Testis (tissue), 2 donors: ENCODE measurements at regions not wholly inside any gene's neighbourhood (a gene's known extent, or its start where the extent isn't known, plus 50 kb on each side); places are given as distances from the start of the nearest gene placed in this dataset.

Source experiments
- DNase-seq: peaks from one replicate; pipeline ENCODE4 v3.0.0-alpha.2; 2019
- H3K27ac ChIP-seq, 2 donors: fragments of 200-600 bp; sonication (generic); one replicate each; pipeline ENCODE4 v1.5.1; 2019
- H3K27me3 ChIP-seq: fragments of 200-600 bp; sonication (generic); one replicate; pipeline ENCODE4 v1.5.1; 2019
- H3K36me3 ChIP-seq: fragments of 200-600 bp; sonication (generic); one replicate; pipeline ENCODE4 v1.5.1; 2017; ENCODE audit warnings: low read depth; ENCODE audit errors: missing control alignments
- H3K4me1 ChIP-seq: fragments of 200-600 bp; sonication (generic); one replicate; pipeline ENCODE4 v1.5.1; 2019
- H3K4me3 ChIP-seq, 2 donors: fragments of 200-600 bp; sonication (generic); one replicate each; pipeline ENCODE4 v1.5.1; 2017 to 2019
- H3K9me3 ChIP-seq: fragments of 200-600 bp; sonication (generic); one replicate; pipeline ENCODE4 v1.5.1; 2017
- POLR2A ChIP-seq: fragments of 450-650 bp; IDR thresholded peaks from one replicate; pipeline ENCODE4 v1.6.1; 2017; ENCODE audit warnings: antibody characterized with exemption, mild to moderate bottlenecking, moderate library complexity
- WGBS, 2 donors: methylation state at CpG; one replicate each; pipeline ENCODE4 v1.1.5; 2018; 5-methylcytosine and 5-hydroxymethylcytosine counted together
- intact Hi-C: fragments of 100-400 bp; cut with DNase I; formaldehyde crosslinking; loops from one replicate; pipeline ENCODE4 v1.15.1; 2023; ENCODE audit warnings: low total_unique reads
- TF ChIP-seq, protein P1 (sequence below), 3 experiments: fragments of 450-650 bp in 2 of 3; fragments of 200-600 bp in 1 of 3; sonication (generic) in 1 of 3; IDR thresholded peaks; one replicate each; pipeline ENCODE4 v1.5.1; 2016 to 2019; ENCODE audit warnings: antibody characterized with exemption in 3 of 3, mild to moderate bottlenecking in 2 of 3, moderate library complexity in 1 of 3

DNA sequence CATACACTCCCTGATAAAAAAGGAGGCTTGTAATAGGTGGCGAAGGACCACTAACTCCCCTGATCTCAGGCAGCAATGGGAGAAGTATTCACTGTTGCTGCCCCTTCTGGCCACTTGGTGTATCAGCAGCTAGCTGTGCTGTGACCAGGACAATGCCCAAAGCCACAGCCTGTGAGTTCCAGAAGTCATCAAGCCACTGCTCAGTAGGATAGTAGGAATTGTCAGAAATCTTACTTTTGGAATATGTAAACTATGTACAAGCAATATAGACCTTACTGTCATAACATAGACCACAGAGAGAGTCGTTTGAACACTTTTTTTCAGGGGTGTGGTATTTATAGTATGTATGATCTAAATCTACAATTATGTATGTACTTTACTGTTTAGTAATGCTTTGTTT, 248.3 kb upstream of the CAMK1G start:
- intact Hi-C loops: no loop called here
- no peak overlapping the region for H3K4me3 ChIP-seq
- H3K27ac ChIP-seq: no peak overlapping the region
- H3K4me1 ChIP-seq: no peaks in the 10 kb centered on the region
- no peaks in the 10 kb centered on the region for H3K9me3 ChIP-seq
- no peaks in the 10 kb centered on the region for H3K27me3 ChIP-seq
- no peaks in the 10 kb centered on the region for H3K36me3 ChIP-seq
- TF ChIP-seq, protein P1, sequence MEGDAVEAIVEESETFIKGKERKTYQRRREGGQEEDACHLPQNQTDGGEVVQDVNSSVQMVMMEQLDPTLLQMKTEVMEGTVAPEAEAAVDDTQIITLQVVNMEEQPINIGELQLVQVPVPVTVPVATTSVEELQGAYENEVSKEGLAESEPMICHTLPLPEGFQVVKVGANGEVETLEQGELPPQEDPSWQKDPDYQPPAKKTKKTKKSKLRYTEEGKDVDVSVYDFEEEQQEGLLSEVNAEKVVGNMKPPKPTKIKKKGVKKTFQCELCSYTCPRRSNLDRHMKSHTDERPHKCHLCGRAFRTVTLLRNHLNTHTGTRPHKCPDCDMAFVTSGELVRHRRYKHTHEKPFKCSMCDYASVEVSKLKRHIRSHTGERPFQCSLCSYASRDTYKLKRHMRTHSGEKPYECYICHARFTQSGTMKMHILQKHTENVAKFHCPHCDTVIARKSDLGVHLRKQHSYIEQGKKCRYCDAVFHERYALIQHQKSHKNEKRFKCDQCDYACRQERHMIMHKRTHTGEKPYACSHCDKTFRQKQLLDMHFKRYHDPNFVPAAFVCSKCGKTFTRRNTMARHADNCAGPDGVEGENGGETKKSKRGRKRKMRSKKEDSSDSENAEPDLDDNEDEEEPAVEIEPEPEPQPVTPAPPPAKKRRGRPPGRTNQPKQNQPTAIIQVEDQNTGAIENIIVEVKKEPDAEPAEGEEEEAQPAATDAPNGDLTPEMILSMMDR (IDR thresholded peaks at IDR 0.05): peak in 2 of 3 experiments; percentile 31 to 65
- no peak for TF ChIP-seq POLR2A
- WGBS, 2 donors: 60 to 68% methylated on average over 2 of the region's 2 CpGs
- peak; percentile 32 for DNase-seq

GRCh38 chr1:209341146-209341545, 242.4 kb upstream of the CAMK1G start:
- Histone ChIP-seq H3K27ac (no peak overlapping the region), H3K36me3 (no peaks in the 10 kb centered on the region), H3K4me1 (no peaks in the 10 kb centered on the region), H3K27me3 (no peaks in the 10 kb centered on the region), H3K4me3 (no peak overlapping the region), H3K9me3 (no peaks in the 10 kb centered on the region)
- WGBS, 2 donors: 71 to 83% methylated on average over 4 of the region's 4 CpGs
- intact Hi-C loops: no loop called here
- TF ChIP-seq POLR2A: no peak
- TF ChIP-seq, protein P1 (IDR thresholded peaks at IDR 0.05): no peak
- no peak for DNase-seq

DNA sequence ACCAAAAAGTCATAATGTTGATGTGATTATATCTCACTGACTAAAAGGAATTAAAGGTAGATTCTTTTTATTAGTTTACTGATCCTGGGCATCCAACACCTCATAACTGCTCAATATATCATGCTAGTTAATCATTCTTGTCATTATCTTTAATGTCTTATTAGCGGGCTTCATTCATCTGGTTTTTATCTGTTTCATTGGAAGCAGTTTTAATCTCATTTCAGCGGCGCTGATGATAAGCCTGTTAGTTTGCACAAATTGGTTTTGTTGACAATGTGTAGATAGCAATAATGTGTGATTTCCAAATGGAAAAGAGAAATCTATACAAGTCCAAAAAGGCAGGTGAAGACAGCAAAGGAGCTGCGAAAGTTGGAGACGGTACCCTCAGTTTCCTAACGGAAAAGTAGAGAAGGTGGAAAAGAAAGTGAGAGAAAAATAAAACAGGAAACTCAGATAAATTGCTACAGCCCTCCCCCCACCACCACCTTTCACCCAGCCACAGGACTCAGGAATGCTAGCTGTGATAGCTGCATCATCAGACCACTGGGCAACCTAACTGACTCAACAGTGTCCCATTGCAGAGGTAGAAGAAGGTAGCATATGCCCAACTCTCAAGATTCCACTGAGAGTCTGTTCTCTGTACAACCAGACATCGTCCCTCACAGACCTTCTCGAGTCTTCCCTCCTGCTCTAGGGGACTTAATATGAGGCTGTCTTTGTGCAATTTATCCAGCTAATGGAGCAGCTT, 241.7 kb upstream of the CAMK1G start:
- H3K27me3 ChIP-seq: no peaks in the 10 kb centered on the region
- no peak for TF ChIP-seq POLR2A
- TF ChIP-seq, protein P1 (IDR thresholded peaks at IDR 0.05): no peak
- H3K9me3 ChIP-seq: no peaks in the 10 kb centered on the region
- no peak for DNase-seq
- WGBS, 2 donors: 68 to 71% methylated on average over 8 of the region's 8 CpGs
- no peak overlapping the region for H3K27ac ChIP-seq
- no peaks in the 10 kb centered on the region for H3K4me1 ChIP-seq
- H3K4me3 ChIP-seq: no peak overlapping the region
- intact Hi-C loops: no loop called here
- H3K36me3 ChIP-seq: no peaks in the 10 kb centered on the region

DNA sequence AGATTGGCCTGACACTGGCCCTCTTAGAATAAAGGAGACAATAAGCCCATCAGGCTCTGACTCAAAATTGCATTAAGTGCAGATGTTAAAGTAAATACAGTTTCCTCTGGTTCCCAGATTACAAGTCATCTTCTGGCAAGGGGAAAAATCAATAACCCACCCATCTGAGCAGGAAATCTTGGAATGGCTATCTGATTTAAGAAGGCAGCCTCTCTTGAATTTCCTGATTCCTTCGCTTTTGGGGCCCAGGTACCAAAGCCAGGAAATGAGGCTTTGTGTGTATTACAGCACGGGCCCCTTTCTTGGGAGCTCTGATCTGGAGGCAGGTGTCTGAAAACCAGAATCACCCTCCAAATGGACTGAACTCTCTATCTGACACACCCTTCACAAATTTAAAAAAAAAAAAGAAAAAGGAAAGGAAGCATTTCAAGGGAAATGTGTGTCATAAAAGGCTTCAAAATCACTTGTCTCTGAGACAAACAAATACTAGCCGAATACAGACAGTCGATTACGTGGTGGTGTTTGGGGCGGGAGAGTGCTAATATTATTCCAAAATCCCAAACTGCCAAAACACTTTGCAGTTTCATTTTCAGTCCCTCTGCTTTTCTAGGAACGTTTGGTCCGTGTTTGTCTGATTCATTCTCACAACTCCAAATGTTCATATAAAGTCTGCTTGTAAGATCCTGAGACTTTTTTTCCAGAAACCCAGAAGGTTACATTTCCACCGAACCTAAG, 240.9 kb upstream of the CAMK1G start:
- H3K4me3 ChIP-seq: no peak overlapping the region
- no peaks in the 10 kb centered on the region for H3K9me3 ChIP-seq
- intact Hi-C loops: no loop called here
- no peak for TF ChIP-seq POLR2A
- TF ChIP-seq, protein P1 (IDR thresholded peaks at IDR 0.05): no peak
- no peak overlapping the region for H3K27ac ChIP-seq
- no peaks in the 10 kb centered on the region for H3K4me1 ChIP-seq
- DNase-seq: no peak
- 85 to 86% methylated on average over 9 of the region's 9 CpGs for WGBS, 2 donors
- H3K27me3 ChIP-seq: no peaks in the 10 kb centered on the region
- no peaks in the 10 kb centered on the region for H3K36me3 ChIP-seq
